ENCODE measurements at regions not wholly inside any gene's neighbourhood (a gene's known extent, or its start where the extent isn't known, plus 50 kb on each side); places are given as distances from the start of the nearest gene placed in this dataset.
A peak's percentile ranks its signal among the peaks of the same experiment; 100 is the strongest.

DNA sequence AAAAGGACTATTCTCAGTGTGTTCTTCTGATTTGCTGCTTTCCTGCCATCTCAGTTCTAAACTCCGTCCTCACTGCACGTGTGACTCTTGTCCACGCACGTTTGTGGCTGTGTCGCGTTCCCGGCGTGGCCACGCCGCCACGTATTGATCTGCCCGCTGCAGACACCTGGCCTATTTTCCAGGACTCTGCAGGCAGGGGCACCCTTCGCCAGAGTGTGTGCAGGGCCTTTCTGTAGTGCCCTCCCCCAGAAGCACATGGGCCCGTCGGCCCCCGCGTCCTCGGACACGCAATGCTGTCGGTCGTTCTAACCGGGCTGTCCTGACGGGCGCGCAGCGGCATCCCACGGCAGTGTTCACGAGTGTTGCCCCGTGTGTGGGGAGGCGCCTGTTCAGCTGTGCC, 87.6 kb downstream of the YTHDF1 start:
- no peak for DNase-seq (ENCODE audit: low read depth)

DNA sequence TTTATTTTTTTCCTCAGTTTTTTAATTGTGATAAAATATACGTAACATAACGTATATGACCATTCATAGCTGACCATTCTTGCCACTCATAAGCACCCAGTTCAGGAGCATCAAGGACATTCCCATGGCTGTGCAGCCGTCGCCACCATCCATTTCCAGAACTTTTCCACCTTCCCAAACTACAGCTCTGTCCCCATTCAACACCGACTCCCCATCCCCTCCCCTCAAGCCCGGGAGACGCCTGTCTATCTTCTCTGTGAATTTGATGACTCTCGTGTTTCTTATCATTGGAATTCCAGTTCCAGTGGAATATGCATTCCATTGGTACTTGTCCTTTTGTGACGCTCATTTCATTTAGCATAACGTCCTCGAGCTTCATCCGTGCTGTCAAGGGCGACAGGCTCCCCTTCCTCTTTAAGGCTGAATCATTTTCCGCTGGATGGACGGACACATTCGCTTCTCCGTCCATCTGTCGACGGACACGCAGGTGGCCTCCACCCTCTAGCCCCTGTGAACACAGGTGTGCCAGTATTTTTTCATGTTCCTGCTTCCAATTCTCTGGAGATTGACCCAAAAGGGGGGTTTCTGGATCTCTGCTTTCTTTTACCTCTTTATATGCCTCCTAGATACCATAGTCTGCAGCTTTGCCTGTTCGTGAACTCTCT, 88.1 kb downstream of the YTHDF1 start:
- DNase-seq (ENCODE audit: low read depth), result no peak

DNA sequence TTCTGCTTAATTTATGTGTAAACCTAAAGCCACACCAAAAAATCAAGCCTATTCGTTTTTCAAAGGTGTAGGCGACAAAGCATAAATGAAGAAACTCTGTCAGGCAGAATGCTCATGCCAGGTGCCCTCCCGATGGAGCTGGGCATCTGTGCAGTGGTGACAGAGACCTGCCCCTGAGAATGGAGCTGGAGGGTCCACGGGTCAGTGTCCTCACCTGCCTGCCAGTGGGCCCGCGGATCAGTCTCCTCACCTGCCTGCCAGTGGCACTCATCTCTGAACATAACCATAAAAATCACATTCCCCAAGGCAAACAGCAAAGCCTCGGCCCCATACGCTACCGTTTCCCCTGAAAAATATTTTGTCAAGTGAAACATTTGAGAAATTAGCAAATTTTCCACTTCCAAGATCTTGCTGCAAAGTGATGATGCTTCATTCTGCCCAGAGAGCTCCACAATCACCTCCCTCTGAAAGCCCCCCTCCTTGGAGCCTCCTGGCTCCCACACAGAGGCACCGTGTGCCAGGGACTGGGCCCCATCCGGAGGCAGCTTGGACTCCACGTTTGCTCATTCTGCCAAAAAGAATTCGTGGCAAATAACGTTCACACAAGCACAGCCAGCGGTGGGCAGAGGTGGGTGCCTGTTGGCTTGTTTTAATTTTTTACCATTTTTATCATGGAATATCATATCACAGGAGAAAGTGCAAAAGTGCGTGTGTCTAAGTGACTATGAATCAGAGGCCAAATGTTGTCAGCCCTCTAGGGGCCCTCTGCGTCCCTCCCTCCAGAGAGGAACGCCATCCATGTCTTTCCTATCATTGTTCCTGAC, 88.8 kb downstream of the YTHDF1 start:
- no peak for DNase-seq (ENCODE audit: low read depth)

DNA sequence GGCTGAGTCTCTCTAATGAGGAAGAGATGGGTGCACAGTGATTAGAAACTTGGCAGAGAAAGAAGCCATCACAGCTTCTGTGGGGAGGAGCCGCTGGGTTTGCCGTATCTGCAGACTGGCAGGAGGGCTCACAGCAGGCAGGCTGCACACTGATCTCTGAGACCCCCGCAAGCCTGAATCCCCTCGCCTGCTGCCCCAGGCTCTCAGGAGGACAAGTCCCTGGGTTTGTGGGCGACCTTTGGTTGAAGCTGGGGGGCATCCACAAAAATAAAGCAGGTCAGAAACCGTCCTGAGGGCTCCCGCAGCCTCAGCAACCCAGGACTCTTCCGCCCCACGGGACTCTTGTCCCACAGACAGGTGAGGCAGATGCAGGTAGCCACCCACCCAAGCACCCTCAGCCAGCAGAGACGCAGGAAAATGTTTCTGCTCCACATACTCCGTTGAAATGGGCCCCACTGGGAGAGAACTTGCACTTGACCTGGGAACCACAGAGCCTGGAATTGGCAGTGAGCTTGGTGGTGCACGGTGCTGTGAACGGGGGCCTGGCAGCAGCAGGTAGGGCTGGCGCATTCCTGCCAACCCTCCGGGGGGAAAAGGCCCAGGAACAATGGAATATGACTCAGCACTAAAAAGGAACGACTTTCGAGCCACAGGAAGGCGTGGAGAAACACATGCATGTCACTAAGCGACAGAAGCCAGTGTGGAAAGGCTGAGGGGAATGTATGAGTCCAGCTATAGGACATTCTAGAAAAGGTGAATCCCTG, 89.9 kb downstream of the YTHDF1 start:
- no peak for DNase-seq (ENCODE audit: low read depth)

DNA sequence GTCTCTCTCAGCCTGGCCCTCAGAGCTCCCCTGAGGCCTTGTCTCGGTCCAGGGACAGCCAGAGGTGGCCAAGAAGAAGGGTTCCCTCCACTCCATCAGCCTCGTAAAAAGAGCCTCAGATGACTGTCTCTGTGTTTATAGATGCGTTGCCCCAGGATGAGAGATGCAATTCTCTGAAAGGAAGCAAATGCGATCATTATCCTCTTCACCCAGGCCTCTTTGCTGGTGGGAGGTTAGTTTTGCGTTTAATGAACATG, 90.4 kb downstream of the YTHDF1 start:
- DNase-seq (ENCODE audit: low read depth), result no peak

DNA sequence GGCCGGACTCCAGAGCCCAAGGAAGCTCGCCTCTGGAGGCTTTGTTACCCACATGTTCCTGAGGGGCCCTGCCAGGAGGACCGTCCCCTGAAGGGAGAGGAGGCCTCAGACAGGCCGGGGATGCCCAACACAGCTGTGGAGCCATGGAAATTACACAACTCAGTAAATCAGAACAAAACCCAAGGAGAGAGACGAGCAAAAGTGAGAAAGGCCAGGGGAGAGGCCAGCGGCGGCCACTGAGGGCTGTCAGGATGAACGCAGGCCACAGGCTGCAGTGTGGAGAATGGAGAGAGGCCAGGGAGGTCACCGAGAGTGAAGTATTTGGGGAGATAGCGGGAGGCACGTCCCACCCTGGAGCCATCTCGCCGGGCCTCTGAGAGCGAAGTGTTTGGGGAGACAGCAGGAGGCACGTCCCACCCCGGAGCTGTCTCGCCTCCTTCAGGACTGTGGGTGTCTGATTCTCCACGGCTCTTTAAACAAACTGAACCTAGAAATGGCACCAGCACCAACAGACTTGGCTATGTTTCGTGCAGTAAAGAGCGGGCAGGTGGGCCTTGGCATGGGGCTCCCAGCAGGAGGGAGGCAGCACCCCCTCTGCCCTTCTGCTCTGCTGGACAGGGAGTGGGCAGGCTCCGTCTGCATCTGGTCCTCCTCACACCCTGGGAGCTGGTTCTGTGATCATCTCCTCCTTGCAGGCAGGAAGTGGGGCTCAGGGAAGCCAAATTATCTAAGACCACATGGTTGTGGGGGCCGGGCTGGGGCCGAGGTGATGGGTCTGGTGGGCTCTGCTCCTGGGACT, 91.0 kb downstream of the YTHDF1 start:
- no peak for DNase-seq (ENCODE audit: low read depth)

DNA sequence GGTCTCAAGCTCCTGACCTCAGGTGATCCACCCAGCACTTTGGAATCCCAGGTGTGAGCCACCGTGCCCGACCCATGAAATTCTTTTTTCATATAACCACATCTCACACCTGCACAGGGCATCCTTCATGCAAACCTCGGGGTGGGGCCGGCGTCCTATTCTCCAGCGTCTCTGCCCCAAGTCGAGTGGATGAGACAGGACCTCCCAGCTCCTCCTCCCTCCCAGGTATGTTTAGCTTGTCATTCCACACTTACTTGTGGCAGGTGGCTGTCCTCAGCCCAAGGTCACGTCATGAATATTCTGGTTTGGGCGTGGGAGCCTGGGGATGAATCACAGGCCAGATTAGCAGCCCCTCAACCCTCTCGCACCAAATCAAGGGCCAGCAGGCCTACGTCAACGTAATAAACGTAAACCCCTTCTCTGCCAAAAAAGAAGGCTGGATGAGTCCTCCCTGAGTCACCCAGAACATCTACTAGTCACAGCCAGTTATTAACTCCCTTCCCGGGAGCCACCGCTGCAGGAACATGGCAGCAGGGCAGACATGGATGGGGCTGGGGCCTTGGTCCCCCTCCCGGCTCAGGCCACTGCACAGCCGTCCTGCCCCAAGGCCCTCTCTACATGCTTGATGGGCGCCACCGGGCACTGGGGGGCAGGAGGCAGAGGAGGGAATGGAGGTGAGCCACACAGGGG, 91.7 kb downstream of the YTHDF1 start:
- DNase-seq (ENCODE audit: low read depth), result no peak

DNA sequence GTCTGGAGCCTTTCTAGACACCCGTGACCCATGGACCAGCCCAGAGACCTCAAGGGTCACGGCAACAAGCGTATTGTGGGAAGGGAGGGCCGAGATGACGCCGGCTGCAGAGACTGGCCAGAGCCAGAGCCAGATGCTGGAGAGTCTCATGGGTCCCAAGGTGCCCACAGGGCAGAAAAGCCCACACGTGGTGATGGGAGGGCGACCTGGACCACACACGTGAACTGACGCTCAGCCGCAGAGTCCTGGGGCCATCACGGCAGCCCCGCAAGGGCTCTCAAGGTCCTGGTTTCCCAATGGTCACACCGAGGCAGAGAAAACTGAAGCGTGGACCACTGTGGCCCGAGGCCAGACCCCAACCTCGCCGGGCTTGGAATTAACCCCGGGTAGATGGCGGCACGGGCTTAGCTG, 92.6 kb downstream of the YTHDF1 start:
- DNase-seq (ENCODE audit: low read depth), result no peak

DNA sequence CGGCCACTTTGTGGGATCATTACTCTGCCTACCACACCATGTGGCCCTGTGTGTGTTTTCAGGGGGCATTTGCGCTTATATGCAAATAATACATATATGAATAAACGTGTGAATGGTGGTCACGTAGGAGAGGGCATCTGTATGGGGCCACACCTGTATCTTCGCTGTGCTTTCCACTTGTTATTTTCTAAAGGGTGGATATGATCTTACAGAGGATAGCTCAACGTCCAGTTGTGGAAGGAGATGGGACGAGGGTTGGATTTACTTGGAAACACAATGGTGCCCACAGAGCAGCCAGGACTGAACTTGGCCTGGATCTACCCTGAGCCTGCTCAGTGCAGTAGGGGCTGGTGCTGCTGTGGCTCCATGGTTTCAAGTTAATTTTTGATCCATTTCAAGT, 93.3 kb downstream of the YTHDF1 start:
- no peak for DNase-seq (ENCODE audit: low read depth)

DNA sequence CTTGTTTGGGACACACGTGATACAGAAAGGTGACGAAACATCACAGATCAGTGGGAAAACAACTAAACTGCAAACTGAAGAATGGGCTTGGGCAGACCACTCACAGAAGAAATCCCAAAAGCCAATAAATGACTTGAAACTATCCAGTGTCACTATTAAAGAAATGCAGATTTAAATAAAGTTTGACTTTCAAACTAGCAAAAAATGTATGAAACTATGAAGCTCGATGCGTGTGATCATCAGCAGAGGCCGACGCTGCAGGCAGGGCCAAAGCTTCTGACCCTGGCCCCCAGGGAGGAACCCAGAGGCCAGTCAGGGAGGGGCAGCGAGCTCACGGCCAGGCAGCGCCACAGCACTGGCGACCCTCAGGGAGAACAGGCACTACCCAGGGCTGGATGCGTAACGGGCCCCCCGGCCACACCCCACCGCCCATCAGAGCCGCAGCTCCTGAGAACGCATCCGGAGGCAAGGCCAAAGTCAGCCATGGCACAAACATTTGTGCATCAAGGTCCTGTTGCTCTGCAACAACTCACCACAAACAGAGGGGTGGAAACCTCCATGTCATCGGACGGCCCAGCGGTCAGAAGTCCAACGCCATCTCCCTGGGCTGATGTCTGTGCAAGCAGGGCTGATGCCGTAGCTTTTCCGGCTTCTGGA, 94.1 kb downstream of the YTHDF1 start:
- DNase-seq (ENCODE audit: low read depth), result no peak

DNA sequence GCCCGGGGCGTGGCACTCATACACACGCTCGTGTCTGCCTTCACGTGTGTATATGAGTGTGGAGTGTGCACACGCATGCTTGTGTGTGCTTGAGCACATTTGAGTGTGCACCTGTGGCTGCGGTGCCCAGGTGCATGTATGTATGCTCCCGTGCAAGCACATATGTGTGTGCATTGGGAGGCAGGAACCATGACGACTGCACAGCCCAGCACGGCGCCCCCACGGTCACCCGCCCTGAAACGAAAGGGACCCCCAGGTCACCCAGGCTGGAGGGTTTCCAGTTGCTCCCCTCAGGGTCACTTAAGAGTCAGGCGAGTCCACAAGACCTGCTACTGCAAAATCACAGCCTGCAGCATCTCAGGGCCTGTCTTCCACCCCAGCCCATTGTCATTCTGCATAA, 94.7 kb downstream of the YTHDF1 start:
- no peak for DNase-seq (ENCODE audit: low read depth)

DNA sequence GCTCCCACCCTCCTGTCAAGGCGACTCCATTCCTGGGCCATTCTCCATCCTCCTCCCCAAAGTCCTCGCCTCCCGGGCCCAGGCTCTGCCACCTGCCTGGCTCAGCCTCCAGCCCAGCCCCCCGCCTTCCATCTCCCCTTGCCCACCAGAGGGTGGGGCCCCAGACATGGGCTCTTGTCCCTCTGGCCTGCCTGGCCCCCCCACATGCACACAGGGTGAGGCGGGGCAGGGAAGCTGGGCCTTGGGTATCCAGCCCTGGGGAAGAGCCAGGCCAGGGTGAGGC, 95.2 kb downstream of the YTHDF1 start:
- DNase-seq (ENCODE audit: low read depth), result no peak

DNA sequence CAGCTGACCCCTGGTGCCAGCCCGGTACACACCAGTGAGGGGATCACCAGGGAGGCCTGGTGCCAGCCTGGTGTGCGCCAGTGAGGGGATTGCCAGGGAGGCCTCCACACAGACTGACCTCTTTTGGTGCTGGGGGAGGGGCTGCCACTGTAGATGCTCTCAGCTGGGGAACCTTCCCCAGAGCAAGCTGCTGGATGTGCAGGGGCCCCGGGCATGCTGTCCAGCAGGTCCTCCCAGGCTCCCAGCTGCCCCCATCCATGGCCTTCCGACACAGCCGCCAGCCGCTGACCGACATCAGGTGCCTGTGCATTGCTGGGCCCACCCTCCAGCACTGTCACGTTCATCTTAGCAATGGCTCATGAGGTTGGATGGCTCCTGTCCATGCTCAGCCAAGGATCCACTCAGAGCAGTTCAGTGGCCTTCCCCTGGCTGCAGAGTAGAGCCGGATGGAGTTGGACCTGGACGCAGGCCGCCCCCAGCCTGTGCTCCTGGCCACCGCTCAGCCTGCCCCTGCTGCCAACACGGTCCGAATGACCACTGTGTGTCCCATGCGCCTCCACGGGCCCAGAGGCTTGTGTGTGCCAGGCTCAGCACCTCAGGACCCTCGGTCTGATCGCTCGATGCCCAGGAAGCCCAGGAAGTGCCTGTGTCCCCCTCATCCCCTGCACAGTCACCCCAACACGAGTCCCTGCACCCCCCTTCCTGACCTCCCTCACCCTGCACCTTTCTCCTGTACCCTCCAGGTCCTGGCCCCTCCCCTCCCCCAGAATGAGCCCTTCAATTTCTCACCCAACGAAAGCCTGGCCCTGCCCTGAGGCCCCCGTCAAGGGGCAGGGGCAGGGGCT, 95.7 kb downstream of the YTHDF1 start:
- DNase-seq (ENCODE audit: low read depth), result no peak

DNA sequence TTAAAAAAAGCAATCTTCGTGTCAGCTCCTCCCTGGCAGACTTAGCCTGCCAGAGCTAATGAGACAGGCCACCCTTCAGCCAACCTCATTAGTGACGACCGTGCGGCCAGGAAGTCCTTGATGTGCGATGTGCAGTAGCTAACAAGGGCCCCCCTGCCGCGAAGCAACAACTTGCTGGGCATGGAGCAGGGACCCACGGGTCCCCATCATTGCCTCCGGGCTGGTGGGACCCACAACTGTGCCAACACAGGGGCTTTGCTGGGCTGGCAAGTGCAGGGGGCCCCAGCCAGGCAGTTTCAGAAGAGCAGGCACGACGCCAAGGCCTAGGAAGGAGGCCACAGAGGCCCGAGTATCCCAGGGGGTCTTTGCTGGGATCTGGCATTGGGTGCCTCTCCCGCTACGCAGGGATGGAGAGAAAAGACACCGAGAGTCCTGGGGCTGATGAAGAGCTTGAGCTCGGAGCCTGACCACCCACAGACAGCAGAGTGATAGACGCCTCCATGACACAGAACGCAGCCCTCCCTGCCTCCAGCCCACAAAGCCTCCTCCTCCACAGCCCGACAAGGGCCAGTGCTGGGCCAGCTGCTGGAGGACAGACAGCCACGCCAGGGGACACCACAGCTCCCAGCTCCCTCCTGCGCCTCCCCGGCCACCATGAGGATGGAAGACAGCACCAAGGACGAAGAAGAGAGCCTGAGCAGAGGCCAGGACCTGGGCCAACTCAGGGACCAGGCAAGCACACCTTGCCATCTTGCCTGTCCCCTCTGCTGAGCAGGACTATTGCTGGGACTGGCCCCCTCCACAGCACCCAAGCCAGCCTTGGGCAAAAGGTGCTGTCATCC, 96.6 kb downstream of the YTHDF1 start:
- no peak for DNase-seq (ENCODE audit: low read depth)

DNA sequence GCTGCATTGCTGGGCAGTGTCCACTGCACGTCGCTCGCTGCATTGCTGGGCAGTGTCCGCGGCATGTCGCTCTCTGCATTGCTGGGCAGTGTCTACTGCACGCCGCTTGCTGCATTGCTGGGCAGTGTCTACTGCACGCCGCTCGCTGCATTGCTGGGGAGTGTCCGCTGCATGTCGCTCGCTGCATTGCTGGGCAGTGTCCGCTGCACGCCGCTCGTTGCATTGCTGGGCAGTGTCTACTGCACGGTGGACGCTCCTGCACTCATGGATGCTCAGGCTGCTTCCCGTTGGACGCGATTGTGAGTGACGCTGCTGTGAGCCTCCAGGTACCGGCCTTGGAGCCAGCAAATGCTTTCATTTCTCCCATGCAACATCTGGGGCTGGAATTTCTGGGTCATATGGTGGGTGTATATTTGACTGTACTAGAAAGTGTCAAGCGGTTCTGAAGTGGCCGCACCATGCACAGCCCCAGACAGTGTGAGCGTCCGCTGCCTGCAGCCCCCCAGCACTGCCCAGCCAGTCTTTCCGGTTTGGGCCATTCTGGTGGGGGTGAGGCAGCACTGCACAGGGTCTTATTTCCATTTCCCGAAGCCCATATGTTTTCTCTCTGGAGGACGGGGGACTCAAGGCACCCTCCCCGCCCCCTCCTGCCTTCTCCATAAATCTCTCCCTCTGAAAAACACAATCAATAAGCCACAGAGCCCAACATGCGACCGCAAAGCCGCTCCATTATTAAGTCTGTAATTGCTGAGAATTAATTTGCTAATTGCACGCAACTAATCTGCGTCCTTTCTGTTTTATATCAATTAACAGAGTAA, 97.4 kb downstream of the YTHDF1 start:
- no peak for DNase-seq (ENCODE audit: low read depth)

DNA sequence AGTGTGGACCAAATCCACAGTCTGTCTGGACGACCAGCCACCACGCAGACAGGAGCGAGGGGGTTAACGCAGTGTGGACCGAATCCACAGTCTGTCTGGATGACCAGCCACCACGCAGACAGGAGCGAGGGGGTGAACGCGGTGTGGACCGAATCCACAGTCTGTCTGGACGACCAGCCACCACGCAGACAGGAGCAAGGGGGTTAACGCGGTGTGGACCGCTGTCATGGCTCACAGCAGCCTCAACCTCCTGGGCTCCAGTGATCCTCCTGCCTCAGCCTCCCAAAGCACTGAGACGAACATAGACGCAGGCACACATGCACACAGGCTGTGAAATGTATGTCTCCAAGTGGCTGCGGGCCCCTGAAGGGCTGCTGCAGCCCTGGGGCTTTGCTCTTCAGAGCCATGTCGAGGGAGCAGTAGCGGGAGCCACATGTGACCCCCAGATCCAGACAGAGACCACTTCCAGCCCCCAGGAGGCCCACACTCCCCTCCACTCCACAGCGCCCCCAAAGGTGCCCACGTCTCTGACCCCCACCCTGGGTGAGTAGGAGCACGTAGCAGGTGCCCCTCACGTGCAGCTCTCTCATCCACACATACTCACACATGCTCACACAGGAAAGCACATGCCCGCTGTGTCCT, 98.1 kb downstream of the YTHDF1 start:
- no peak for DNase-seq (ENCODE audit: low read depth)

DNA sequence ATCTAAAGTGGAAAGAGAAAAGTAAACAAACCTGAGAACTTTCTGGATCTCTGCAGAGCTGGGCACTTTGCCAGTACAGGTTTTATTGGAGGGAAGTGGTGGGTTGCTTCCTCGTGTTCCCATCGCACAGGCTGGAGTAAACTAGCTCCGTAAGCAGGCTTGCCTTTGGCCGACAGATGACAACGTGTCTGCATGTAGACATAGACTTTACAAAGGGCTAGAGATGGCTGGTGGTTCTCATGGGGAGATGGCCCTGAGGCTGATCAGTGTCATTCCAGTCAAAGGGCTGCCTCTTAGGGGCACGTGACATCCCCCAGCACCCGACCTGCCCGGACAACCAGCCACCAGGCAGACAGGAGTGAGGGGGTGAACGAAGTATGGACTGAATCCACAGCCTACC, 98.8 kb downstream of the YTHDF1 start:
- no peak for DNase-seq (ENCODE audit: low read depth)

DNA sequence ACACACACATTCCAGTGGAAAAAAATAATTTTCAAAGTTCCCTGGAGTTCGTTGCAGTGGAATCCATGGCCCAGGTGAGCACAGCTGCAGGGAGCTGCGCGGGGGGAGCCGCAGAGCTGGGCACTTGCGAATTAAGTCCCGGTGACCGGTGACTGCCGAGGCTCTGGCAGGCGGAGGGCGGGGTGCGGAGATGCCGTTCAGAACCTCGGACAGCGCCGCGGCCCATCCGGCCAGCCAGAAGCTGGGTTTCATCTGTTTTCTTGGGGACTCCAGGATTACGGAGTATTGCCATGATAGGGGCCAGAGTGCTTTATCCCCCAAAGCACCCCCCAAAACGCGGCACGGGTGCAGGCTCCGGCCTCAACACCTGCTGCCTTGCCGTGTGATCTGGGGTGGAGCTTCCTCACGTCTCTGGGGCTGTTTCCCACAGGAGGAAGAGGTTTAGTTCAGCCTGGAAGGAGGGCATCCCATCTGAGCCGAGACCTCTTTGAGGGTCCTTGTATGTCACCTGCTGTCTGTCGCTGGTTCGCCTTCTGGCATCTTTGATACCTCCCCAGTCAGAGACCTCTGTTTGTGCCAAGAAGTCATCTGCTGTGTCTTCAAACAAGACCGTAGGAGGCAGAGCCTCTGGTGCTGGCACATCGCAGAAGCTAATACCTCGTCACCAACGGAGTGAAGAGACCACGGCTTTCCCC, 99.4 kb downstream of the YTHDF1 start:
- DNase-seq (ENCODE audit: low read depth), result peak; percentile 16

Measured in iris pigment epithelial cell (primary cell).